ENCODE measurements at regions not wholly inside any gene's neighbourhood (a gene's known extent, or its start where the extent isn't known, plus 50 kb on each side); places are given as distances from the start of the nearest gene placed in this dataset.

- Histone ChIP-seq H3K27ac (ENCODE audit: low read depth, low read length) (no peak overlapping the region), H3K4me2 (ENCODE audit: insufficient read depth in 1 of 2, low read depth in 2 of 2, low read length in 2 of 2) (no peak overlapping the region), H2BK120ac (replicated peaks; ENCODE audit: low read depth, low read length) (no peak overlapping the region), H3K79me1 (ENCODE audit: low read depth, low read length) (no peaks in the 10 kb centered on the region), H2BK20ac (ENCODE audit: low read length) (no peak overlapping the region), H4K8ac (ENCODE audit: extremely low read depth, insufficient read depth, low read length) (no peak overlapping the region), H3K18ac (ENCODE audit: extremely low read depth, low read length) (no peak overlapping the region), H3K79me2 (ENCODE audit: control insufficient read depth in 1 of 2, insufficient read depth in 2 of 2, low read length in 2 of 2) (no peaks in the 10 kb centered on the region), H2BK12ac (ENCODE audit: low read depth, low read length) (no peak overlapping the region), H2BK5ac (ENCODE audit: low read depth, low read length) (no peak overlapping the region), H2AK5ac (ENCODE audit: low read depth, low read length) (no peak overlapping the region), H3K14ac (ENCODE audit: insufficient read length) (no peak overlapping the region), H3K9me3 (ENCODE audit: insufficient read depth in 2 of 2, low read depth in 1 of 2, low read length in 1 of 2) (no peaks in the 10 kb centered on the region; a peak in 1 of 4 replicates), H3K4ac (replicated peaks; ENCODE audit: insufficient read length, low read depth, low read length) (no peak overlapping the region), H4K91ac (replicated peaks; ENCODE audit: insufficient read length, low read length) (no peak overlapping the region), H3K27me3 (replicated peaks in 1 of 4; ENCODE audit: control insufficient read depth in 3 of 4, extremely low read depth in 1 of 4, insufficient read depth in 3 of 4, low read length in 3 of 4) (no peaks in the 10 kb centered on the region), H3K23ac (ENCODE audit: insufficient read length) (no peak overlapping the region), H3K4me3 (ENCODE audit: extremely low read depth in 1 of 4, insufficient read depth in 2 of 4, low read depth in 3 of 4, low read length in 4 of 4) (no peak overlapping the region), H3K36me3 (ENCODE audit: control insufficient read depth in 2 of 4, insufficient read depth in 4 of 4, low read length in 3 of 4) (no peaks in the 10 kb centered on the region), H2BK15ac (ENCODE audit: low read length) (no peak overlapping the region), H3K23me2 (ENCODE audit: low read depth, low read length) (peaks cover 5% of the 10 kb centered on the region; the same call in 1 of the 2 replicates), H3K56ac (replicated peaks; ENCODE audit: insufficient read length, low read depth, low read length) (no peak overlapping the region), H4K20me1 (replicated peaks in 1 of 2; ENCODE audit: control insufficient read depth in 1 of 2, insufficient read depth in 2 of 2, low read length in 2 of 2) (no peaks in the 10 kb centered on the region), H3K9ac (replicated peaks in 1 of 4; ENCODE audit: extremely low read depth in 1 of 4, low read depth in 3 of 4, low read length in 3 of 4) (no peak overlapping the region), H4K5ac (ENCODE audit: insufficient read length, low read depth, low read length) (no peak overlapping the region), H2AFZ (ENCODE audit: low read length) (no peak overlapping the region), H3K4me1 (replicated peaks in 1 of 4; ENCODE audit: control insufficient read depth in 3 of 4, insufficient read depth in 4 of 4, low read length in 3 of 4) (peaks cover 0 to 8% (median 1%) of the 10 kb centered on the region in 4 experiments; a peak in 3 of 7 replicates)
- FAIRE-seq (no peak), DNase-seq (ENCODE audit: low read depth in 1 of 2, low spot score in 2 of 2) (no peak)
- WGBS, 2 experiments (ENCODE audit: extremely low coverage in 1 of 2, insufficient coverage in 1 of 2, insufficient read length in 1 of 2, insufficient replicate concordance in 2 of 2, low coverage in 1 of 2, low lambda C conversion rate in 2 of 2, missing lambda C conversion rate in 1 of 2): 79% methylated on average over 2 of the region's 2 CpGs; no CpG with 5 or more reads in 1 of the 2 experiments
- CTCF ChIA-PET (ENCODE audit: partially characterized antibody): interaction anchor here (0.6 kb wide), 1 partner anchor 720 kb away, joined by 3 read pairs; no protein-coding TSS in a partner anchor
- POLR2A ChIA-PET (ENCODE audit: partially characterized antibody): no interaction called here
- TF ChIP-seq CBX5 (IDR thresholded peaks at IDR 0.05; ENCODE audit: low read depth, low read length) (no peak), CBX8 (IDR thresholded peaks at IDR 0.05; ENCODE audit: borderline replicate concordance, low read depth, low read length) (no peak), RFX5 (IDR thresholded peaks at IDR 0.05; ENCODE audit: borderline replicate concordance, low read depth, low read length) (no peak)
Measured at GRCh38 chr13:104782741-104783140, 1716.5 kb upstream of the SLC10A2 start.
